ENCODE measurements at regions not wholly inside any gene's neighbourhood (a gene's known extent, or its start where the extent isn't known, plus 50 kb on each side); places are given as distances from the start of the nearest gene placed in this dataset.

DNA sequence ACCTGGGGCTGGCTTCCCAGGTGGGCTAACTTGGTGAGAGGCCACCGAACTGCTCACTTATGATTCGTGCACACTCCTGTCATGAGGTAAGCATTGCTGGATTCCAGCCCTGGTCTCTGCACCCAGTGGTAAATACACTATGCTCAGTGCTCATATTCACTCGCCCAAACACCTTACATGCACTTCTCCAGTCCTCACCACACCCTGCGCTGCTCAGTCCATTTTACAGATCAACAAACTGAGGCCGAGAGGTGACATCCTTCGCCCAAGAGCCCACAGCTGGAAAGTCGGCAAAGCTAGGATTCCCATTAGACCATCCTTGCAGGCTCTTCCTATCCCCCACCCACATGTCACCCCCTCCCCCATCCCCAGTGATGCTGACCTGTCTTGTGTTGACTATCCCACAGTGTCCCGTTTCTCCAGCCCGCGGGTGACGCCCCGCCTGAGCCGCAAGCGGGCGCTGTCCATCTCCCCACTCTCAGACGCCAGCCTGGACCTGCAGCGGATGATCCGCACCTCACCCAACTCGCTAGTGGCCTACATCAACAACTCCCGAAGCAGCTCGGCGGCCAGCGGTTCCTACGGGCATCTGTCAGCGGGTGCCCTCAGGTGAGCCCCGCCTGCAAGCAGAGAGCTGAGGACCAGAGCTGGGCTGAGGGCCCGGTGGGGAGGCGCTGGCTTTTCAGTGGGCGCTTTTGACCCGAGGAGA lies 232.8 kb downstream of the GLI2 start:
- no peak for DNase-seq (ENCODE audit: low read depth in 2 of 3, low spot score in 2 of 3)

DNA sequence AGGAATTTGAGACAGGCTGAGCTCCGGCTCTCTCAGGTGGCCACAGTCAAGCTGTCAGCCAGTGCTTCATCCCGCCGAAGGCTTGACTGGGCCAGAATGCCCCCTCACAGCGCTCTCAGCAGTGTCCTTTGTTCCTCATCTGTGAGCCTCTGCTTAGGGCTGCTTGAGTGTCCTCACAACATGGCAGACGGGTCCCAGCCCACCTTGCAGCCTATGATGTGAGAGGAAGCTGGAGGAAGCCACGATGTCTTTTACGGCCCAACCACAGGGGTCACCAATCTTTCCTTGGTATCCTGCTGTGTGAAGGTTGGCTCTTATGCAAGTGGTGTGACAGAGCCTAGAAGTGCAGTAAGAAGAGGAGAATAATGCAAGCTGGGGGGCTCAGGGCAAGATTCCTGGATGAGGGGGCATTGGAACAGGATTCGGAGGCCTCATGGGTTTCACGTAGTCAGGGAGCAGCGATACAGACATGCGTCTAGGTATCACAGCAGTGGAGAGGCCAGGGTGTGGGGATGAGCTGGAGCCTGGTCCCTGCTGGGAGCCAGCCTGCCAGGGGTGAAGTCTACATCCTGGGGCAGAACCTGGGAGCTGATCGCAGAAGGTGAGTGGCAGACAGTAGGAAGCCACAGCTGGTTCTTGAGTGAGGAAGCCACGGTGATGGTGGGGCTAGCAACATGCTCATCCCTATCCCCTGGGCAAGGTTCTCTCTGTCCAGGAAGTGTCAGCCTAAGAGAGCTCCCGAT lies 234.1 kb downstream of the GLI2 start:
- DNase-seq (ENCODE audit: low read depth in 2 of 3, low spot score in 2 of 3) = no peak

DNA sequence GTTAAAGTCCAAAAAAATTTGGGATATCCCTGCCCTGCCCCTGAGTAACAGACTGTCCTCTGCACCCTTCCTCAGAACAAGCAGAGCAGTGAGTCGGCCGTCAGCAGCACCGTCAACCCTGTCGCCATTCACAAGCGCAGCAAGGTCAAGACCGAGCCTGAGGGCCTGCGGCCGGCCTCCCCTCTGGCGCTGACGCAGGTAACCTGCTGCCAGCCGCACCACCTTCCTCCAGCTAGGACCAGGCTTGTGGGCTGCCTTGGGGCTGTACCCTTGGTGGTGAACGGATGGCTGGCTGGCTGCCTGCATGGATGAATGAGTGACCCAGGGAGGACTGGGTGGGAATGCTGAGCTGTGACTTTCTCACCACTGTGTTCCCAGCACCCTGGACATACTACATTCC lies 236.2 kb downstream of the GLI2 start:
- DNase-seq (ENCODE audit: low read depth in 2 of 3, low spot score in 2 of 3) = no peak

DNA sequence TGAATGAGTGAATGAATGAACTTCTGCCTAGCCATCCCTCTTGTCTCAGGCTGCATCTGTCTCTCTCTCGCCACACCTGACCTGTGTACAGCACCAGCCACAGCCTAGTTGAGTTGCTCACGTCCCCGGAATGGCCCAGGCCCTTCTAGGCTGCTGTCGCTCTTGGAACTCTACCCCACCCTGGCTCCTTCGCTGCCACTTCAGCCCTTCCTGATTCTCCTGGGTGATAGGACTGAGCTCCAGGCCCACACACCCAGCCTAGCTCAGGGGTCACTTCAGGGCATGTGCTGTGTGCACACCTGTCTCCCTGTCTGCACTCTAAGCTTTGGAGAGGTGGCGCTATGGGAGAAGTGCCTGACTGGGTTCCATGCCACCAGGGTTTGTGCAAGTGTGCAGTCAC lies 236.6 kb downstream of the GLI2 start:
- no peak for DNase-seq (ENCODE audit: low read depth in 2 of 3, low spot score in 2 of 3)

DNA sequence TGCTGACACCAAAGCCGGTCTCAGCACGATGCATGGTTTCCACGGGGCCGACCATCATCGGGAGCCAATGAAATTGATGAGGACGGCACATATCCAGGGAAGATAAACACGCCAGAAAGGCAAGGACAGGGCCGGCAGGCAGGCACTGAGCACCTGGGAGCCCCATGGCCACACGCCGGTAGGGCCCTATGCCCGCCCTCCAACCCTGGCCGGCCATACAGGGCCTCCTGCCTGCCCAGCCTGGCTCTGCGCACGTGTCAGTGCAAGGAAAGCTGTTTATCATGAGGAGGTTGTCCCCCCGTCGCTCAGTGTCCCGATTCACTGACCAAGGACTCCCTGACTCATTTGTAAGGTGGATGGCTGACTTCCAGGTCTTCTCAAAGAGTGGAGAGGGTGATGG lies 237.5 kb downstream of the GLI2 start:
- no peak for DNase-seq (ENCODE audit: low read depth in 2 of 3, low spot score in 2 of 3)

DNA sequence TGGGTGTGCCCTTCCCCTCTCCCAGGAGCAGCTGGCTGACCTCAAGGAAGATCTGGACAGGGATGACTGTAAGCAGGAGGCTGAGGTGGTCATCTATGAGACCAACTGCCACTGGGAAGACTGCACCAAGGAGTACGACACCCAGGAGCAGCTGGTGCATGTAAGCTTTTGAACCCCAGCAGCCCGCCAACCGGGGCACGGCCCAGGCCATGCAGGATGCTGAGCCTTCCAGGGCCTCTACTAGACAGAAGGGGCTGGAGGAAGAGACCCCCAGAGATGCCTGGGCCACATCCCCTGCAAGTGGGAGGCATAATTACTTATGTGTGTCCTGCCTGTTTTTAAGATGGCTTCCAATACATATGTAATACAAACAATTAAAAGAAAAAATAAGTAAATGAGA lies 239.3 kb downstream of the GLI2 start:
- no peak for DNase-seq (ENCODE audit: low read depth in 2 of 3, low spot score in 2 of 3)

DNA sequence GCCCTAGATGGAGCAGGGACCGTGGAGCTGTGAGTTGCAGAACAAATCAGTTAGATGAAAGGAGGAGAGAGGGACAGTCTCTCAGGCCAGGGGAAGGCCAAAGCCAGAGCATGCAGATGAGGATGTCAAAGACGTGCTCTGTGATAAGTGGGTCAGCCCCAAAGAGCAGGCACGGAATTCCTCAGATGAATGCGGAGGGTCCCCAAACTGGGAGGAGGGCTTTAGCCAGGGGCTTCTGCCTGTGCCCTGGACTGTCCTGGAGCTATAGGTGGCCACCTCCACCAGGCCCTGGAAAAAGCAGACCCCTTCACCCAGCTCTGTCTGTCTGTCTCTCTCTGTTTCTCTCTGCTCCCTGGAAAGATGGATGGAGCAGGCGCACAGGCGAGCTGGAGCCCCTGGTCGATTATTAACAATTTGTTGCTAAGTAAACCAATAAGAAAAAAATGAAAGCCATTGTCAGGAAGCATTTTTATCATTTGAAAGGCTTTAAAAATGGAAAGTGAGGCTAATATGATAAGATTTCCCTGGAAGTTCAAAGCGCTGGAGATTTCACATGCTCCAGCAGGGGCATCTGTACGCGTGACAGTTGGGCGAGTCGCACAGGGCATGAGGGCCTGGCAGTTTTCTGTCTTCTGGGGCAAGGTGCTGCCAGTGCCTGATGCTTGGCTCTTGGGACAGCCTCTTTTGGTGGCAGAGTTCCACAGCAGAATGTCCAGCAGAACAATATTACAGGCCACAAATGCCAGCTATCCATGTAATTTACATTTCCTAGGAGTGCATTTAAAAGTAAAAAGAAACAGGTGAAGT lies 241.0 kb downstream of the GLI2 start:
- DNase-seq (ENCODE audit: low read depth in 2 of 3, low spot score in 2 of 3) = no peak

DNA sequence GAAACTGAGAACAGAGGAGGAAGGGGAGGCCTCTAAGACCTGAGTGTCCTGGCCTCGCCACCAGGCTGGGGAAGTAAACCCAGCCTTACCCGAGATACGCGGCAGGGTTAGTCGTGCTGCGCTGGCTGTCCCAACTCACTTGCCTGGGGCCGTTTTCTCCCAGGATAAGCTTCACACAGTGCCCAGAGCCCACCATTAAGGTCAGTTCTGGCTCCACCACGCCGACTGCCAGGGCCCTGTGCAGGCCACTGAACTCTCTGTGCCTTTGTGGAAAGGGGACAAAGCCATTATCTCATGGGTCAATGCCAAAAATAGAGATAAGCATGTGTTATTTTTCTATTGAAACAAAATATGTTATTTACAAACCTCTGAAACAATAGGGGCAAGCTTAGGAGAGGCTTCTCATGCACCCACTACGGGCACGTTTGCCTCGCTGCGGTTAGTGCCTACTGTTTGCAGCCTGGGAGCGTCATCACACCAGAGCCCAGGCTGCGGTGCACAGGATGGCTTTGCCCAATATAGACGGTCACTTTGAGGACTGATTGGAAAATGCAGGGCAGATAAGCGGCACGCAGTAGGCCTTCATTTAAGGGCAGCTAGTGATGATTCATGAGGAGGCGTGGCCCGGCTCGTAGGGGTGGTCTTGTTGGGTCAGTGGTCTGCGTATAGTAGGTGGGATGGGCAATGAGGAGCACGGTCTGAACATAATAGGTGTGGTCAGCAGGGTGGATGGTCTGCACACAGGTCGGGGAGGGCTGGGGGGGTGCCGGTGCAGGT lies 242.1 kb downstream of the GLI2 start:
- no peak for DNase-seq (ENCODE audit: low read depth in 2 of 3, low spot score in 2 of 3)

DNA sequence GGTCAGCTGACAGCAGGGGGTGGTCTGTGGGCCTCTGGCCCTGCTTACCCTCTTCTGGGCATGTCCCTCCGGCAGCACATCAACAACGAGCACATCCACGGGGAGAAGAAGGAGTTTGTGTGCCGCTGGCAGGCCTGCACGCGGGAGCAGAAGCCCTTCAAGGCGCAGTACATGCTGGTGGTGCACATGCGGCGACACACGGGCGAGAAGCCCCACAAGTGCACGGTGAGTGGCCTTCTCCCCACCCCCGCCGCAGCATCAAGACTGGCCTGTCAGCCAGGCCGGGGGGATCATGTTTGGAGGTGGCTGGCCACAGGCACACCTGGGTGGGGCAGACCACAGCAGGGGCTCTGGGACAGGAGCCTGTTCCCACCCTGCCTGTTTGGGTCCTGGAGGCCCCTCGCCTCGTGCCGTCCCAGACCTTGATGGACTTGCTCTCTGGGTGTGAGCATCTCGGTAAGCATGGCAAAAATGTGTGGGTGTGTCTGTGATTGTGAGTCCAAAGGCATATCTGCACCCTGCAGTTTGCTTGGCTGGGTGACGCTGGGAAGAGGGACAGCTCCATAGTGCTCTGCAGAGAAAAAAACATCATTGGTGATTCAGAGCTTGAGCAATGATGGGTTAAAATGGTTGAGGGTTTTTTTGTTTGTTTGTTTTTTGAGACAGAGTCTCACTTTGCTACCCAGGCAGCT lies 242.8 kb downstream of the GLI2 start:
- DNase-seq (ENCODE audit: low read depth in 2 of 3, low spot score in 2 of 3) = no peak

DNA sequence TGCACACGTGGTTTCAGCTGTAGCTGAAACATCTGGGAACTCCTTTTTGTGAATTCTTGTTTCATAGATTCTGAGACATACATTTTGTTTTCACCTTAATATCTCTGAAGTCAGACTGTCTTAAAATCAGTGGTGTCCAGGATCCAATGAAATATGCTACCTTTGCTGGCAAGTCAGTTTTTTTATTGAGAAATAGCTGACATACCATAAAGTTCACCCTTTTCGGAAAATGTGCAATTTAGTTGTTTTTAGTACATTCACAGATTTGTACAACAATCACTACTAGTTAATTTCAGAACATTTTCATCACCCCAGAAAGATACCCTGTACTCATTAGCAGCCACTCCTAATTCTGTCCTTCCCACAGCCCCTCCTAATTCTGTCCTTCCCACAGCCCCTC lies 243.7 kb downstream of the GLI2 start:
- DNase-seq (ENCODE audit: low read depth in 2 of 3, low spot score in 2 of 3) = no peak

DNA sequence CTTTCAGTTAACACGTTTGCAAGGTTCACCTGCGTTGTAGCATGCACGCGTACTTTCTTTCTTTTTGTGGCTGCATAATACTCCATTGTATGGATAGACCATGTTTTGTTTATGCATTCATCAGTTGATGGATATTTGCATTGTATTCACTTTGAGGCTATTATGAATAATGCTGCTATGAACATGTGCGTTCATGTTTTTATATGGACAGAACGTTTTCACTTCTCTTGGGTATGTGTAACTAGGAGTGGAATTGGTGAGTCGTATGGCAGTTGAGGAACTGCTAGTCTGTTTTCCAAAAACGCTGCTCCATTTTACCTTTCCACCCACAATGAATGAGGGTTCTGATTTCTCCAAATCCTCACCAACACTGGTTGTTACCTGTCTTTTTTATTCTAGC lies 244.3 kb downstream of the GLI2 start:
- DNase-seq (ENCODE audit: low read depth in 2 of 3, low spot score in 2 of 3) = no peak

DNA sequence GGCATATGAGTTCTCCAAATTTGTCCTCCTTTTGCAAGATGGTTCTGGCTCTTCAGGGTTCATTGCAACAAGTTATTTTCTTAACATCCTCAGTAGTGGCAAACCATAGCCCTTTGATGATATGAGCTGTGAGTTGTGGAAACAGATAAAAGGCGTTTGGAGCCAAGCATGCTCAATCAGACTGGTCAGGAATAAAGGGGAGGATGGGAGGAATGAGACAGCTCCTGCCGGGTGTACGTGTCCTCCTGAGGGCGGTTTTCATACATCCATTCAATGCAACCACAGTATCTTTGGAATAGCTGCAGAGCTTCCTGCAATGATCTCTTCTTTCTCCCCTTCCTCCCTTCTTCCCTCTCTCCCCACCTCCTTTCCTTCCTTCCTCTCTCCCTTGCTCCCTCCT lies 245.8 kb downstream of the GLI2 start:
- DNase-seq (ENCODE audit: low read depth in 2 of 3, low spot score in 2 of 3) = no peak

DNA sequence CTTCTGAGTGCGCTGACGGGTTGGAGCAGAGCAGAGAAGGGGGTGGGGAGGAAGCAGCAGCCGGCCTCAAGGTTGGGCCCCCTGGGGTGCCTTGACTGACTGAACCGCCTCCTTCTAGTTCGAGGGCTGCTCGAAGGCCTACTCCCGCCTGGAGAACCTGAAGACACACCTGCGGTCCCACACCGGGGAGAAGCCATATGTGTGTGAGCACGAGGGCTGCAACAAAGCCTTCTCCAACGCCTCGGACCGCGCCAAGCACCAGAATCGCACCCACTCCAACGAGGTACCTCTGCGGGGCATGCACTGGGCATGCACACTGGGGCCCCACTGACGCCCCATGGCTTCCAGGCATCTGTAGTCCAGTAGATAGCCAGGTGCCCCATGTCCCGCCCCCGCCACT lies 246.9 kb downstream of the GLI2 start:
- no peak for DNase-seq (ENCODE audit: low read depth in 2 of 3, low spot score in 2 of 3)

DNA sequence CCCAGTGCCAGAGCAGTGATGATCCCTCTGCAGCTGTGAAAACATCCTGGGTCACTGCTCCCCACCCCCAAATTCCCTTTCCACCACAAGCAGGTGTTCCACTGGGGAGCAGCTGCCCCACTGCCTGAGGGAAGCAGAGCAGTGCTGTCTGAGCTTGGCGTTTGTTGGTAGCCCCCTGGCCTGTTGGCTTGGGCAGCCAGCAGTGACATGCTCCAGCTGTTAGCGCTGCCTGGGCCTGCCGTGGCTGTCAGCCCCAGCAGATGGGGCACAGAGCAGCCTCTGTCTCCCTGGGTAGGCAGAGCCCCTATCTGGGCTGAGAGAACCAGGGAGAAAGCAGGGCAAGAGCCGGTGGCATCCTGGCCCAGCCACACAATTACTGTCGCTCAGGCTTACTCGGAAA lies 247.7 kb downstream of the GLI2 start:
- no peak for DNase-seq (ENCODE audit: low read depth in 2 of 3, low spot score in 2 of 3)

DNA sequence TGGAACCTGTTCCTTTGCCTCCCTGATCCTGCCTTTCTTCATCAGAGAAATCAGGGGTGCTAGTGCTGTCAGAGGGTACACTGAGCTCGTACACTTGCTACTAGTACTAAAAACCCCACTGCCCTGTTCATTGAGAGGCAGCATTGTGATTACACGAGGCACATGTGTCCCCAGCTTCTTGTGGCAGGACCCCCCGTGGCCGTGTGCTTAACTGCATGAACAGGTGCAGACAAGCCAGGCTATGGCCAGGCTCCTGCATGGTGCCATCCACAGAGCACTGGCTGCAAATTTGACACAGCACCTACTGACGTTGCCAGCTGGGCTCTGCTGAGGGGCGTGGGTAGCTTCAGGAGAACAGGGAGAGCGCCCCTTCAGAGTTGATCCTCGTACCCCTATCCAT lies 248.4 kb downstream of the GLI2 start:
- no peak for DNase-seq (ENCODE audit: low read depth in 2 of 3, low spot score in 2 of 3)

DNA sequence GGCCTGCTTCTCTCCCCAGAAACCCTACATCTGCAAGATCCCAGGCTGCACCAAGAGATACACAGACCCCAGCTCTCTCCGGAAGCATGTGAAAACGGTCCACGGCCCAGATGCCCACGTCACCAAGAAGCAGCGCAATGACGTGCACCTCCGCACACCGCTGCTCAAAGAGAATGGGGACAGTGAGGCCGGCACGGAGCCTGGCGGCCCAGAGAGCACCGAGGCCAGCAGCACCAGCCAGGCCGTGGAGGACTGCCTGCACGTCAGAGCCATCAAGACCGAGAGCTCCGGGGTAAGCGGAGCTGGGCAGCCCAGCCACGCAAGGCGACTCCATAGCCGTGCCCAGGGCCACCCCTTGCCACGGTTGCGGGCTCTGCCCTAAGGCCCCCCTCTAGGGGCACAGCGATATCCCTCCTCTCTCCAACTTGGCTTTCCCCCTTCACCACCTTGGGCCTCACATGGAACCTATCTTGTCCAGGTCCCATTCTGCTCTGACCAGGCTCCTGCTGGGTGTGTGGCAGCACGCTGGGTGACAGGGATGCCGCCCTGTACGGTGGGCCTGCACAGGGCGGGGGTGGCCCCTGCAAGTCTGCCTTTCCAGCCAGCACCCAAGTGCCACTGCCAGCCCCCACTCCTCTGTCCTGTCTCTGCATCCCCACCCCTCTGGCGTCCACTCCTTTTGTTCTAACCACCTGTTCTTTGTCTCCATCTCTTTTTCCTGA lies 248.9 kb downstream of the GLI2 start:
- no peak for DNase-seq (ENCODE audit: low read depth in 2 of 3, low spot score in 2 of 3)

DNA sequence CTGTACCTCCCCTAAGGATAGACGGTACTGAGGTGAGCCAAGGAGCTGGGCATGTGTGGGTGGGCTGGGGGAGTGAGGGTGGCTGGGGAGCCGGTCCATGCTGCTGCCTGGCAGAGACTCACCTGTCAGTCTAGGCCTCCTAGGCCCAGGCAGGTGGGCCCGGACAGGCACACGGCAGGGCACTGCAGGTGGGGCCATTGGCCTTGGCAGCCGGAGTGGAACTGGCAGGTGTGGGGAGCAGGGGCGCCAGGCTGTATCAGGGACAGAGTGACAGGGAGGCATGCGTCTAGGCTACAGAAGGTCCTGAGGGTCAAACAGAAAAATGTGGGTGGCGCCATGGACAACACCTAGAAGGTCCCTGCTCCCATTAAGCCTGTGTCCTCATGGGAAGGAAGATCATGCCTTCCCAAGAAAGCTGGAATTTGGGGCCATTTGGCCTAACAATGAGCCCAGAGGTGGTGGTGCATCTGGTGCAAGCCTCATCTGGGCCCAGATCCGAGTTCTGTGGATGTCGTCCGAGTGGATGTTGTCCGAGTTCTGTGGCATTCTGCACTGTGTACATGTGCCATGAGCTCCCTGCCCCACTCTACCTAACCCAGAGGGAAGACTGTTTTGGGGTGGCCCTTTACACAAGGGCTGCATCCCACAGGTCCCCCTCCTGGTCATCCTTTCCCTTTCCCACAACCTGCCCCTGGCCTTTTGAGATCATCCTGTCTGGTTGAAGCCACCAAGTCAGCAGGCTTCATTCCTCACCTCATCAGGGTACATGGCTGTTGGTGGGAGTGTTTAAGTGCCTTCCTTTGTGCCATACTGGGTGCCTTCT lies 249.7 kb downstream of the GLI2 start:
- DNase-seq (ENCODE audit: low read depth in 2 of 3, low spot score in 2 of 3) = no peak

DNA sequence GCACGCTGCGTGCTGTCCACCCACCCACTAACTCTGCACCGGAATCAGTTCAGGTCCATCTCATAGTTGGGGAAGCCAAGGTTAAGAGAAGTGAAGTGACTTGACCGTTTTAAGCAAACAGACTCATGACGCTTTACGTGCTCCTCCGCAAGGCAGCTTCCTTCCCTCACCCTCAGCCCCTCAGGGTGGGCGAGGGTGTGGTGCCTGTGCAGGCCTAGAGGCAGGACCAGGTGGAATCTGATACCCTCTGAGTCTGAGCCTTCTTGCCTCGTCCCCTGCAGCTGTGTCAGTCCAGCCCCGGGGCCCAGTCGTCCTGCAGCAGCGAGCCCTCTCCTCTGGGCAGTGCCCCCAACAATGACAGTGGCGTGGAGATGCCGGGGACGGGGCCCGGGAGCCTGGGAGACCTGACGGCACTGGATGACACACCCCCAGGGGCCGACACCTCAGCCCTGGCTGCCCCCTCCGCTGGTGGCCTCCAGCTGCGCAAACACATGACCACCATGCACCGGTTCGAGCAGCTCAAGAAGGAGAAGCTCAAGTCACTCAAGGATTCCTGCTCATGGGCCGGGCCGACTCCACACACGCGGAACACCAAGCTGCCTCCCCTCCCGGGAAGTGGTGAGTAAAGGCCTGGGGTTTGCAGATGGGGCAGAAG lies 250.5 kb downstream of the GLI2 start:
- DNase-seq (ENCODE audit: low read depth in 2 of 3, low spot score in 2 of 3) = no peak

Measured in activated CD8-positive, alpha-beta memory T cell treated with anti-CD3 and anti-CD28 coated beads for 48 hours (primary cell).